CD14-positive monocyte (primary cell): ENCODE measurements at regions not wholly inside any gene's neighbourhood (a gene's known extent, or its start where the extent isn't known, plus 50 kb on each side); places are given as distances from the start of the nearest gene placed in this dataset.

Source experiments
- DNase-seq, 3 donors: peaks; one replicate each; pipeline ENCODE4 v3.0.0-alpha.2; 2011 to 2022
- H2AFZ ChIP-seq: 2 replicates; pipeline ENCODE4 v1.6.0; 2012; ENCODE audit warnings: mild to moderate bottlenecking, low read depth, low read length, inconsistent platforms; ENCODE audit not compliant: insufficient read depth, poor library complexity, severe bottlenecking
- H3K27ac ChIP-seq, 2 donors: 1 replicate in 1 of 2; 2 replicates in 1 of 2; pipeline ENCODE4 v1.5.1; 2012 to 2013; ENCODE audit warnings: low read length in 2 of 2, control low read depth in 1 of 2, inconsistent platforms in 1 of 2, low read depth in 1 of 2, mild to moderate bottlenecking in 1 of 2
- H3K27me3 ChIP-seq, 2 donors: one replicate each; pipeline versions ENCODE4 v1.6.0 to v1.6.1; 2011 to 2013; ENCODE audit warnings: low read length in 2 of 2; ENCODE audit not compliant: control insufficient read depth in 2 of 2, insufficient read depth in 2 of 2
- H3K36me3 ChIP-seq, 2 donors: replicated peaks in 1 of 2; 1 replicate in 1 of 2; 2 replicates in 1 of 2; pipeline versions ENCODE4 v1.5.1 to v1.6.1; 2012 to 2013; ENCODE audit warnings: low read length in 2 of 2, control low read depth in 1 of 2, inconsistent platforms in 1 of 2, mild to moderate bottlenecking in 1 of 2; ENCODE audit not compliant: insufficient read depth in 2 of 2, control insufficient read depth in 1 of 2
- H3K4me1 ChIP-seq, 2 donors: 1 replicate in 1 of 2; 2 replicates in 1 of 2; pipeline versions ENCODE4 v1.5.1 to v1.6.1; 2012 to 2013; ENCODE audit warnings: low read length in 2 of 2, control low read depth in 1 of 2, inconsistent platforms in 1 of 2, mild to moderate bottlenecking in 1 of 2, moderate library complexity in 1 of 2; ENCODE audit not compliant: insufficient read depth in 2 of 2, control insufficient read depth in 1 of 2
- H3K4me2 ChIP-seq: replicated peaks from 2 replicates; pipeline ENCODE3; 2012; ENCODE audit warnings: low read length, moderate library complexity, mild to moderate bottlenecking; ENCODE audit not compliant: poor library complexity, severe bottlenecking; ENCODE audit errors: extremely low read depth
- H3K4me3 ChIP-seq, 3 experiments: fragments of 200-600 bp in 1 of 3; sonication (generic) in 1 of 3; replicated peaks in 1 of 3; 1 replicate in 2 of 3; 2 replicates in 1 of 3; pipeline ENCODE4 v1.5.1; 2011 to 2013; ENCODE audit warnings: low read length in 3 of 3, mild to moderate bottlenecking in 3 of 3, control low read depth in 2 of 3, low read depth in 2 of 3, inconsistent platforms in 1 of 3, moderate library complexity in 1 of 3
- H3K79me2 ChIP-seq: 2 replicates; pipeline ENCODE4 v1.6.0; 2012; ENCODE audit warnings: mild to moderate bottlenecking, control low read depth, inconsistent platforms, low read length, moderate library complexity; ENCODE audit not compliant: insufficient read depth
- H3K9ac ChIP-seq: 2 replicates; pipeline ENCODE4 v1.6.0; 2017; ENCODE audit warnings: low read length, mild to moderate bottlenecking; ENCODE audit not compliant: insufficient read depth, poor library complexity, severe bottlenecking
- H3K9me3 ChIP-seq, 2 donors: replicated peaks in 1 of 2; 1 replicate in 1 of 2; 2 replicates in 1 of 2; pipeline versions ENCODE4 v1.5.1 to v1.6.1; 2012 to 2013; ENCODE audit warnings: low read length in 2 of 2, control low read depth in 1 of 2; ENCODE audit not compliant: control insufficient read depth in 1 of 2, insufficient read depth in 1 of 2
- H4K20me1 ChIP-seq: 2 replicates; pipeline ENCODE4 v1.6.0; 2012; ENCODE audit warnings: mild to moderate bottlenecking, low read length, control low read depth, moderate library complexity; ENCODE audit not compliant: insufficient read depth
- H3K27ac Mint-ChIP-seq, 7 donors: one replicate each; pipeline ENCODE4 v1.8.0; 2020; ENCODE audit warnings: mild to moderate bottlenecking in 7 of 7, mixed read lengths in 7 of 7, moderate library complexity in 6 of 7, inconsistent platforms in 2 of 7
- H3K27me3 Mint-ChIP-seq, 3 donors: one replicate each; pipeline ENCODE4 v1.8.0; 2021 to 2022; ENCODE audit warnings: low read depth in 3 of 3, mild to moderate bottlenecking in 3 of 3, mixed read lengths in 3 of 3, moderate library complexity in 3 of 3, inconsistent platforms in 1 of 3
- H3K36me3 Mint-ChIP-seq, 2 donors: one replicate each; pipeline ENCODE4 v1.8.0; 2020; ENCODE audit warnings: mixed read lengths in 2 of 2, inconsistent platforms in 1 of 2, mild to moderate bottlenecking in 1 of 2
- H3K4me1 Mint-ChIP-seq: one replicate; pipeline ENCODE4 v1.8.0; 2020; ENCODE audit warnings: mild to moderate bottlenecking, mixed read lengths
- H3K4me3 Mint-ChIP-seq, 2 donors: one replicate each; pipeline ENCODE4 v1.8.0; 2020; ENCODE audit warnings: mild to moderate bottlenecking in 2 of 2, mixed read lengths in 2 of 2, moderate library complexity in 1 of 2
- H3K9me3 Mint-ChIP-seq, 7 donors: one replicate each; pipeline ENCODE4 v1.8.0; 2020 to 2022; ENCODE audit warnings: mixed read lengths in 7 of 7, mild to moderate bottlenecking in 6 of 7, moderate library complexity in 6 of 7, inconsistent platforms in 2 of 7
- CTCF ChIP-seq: fragments of 200-600 bp; IDR thresholded peaks from one replicate; pipeline ENCODE4 v1.8.0; 2022; ENCODE audit warnings: antibody characterized with exemption, mild to moderate bottlenecking
- WGBS: methylation state at CpG from one replicate; pipeline ENCODE4 v1.1.5; 2013; ENCODE audit warnings: missing lambda C conversion rate; ENCODE audit not compliant: insufficient coverage; 5-methylcytosine and 5-hydroxymethylcytosine counted together
- intact Hi-C, 2 donors: fragments of 100-400 bp; cut with micrococcal nuclease; formaldehyde crosslinking; loops; one replicate each; pipeline versions ENCODE4 v1.15.0 to v1.15.1; 2023

- no peak for DNase-seq
- Histone ChIP-seq H3K36me3 (no peaks in the 10 kb centered on the region), H3K27ac (no peak overlapping the region), H2AFZ (no peak overlapping the region), H3K79me2 (no peaks in the 10 kb centered on the region), H4K20me1 (no peaks in the 10 kb centered on the region), H3K4me1 (no peaks in the 10 kb centered on the region), H3K9ac (no peak overlapping the region), H3K4me2 (no peak overlapping the region), H3K4me3 (no peak overlapping the region), H3K9me3 (no peaks in the 10 kb centered on the region), H3K27me3 (no peaks in the 10 kb centered on the region)
- Mint-ChIP-seq H3K27ac (no peak overlapping the region), H3K4me1 (no peaks in the 10 kb centered on the region), H3K36me3 (no peaks in the 10 kb centered on the region), H3K4me3 (no peak overlapping the region), H3K27me3 (no peaks in the 10 kb centered on the region), H3K9me3 (peaks cover 2 to 10% (median 5%) of the 10 kb centered on the region in 7 donors)
- no peak for TF ChIP-seq CTCF
- intact Hi-C loops: no loop called here
These were observed 667.9 kb upstream of the SLITRK5 start for GRCh38 chr13:87003265-87003664.

- no peaks in the 10 kb centered on the region for H3K27me3 Mint-ChIP-seq
- Histone ChIP-seq H3K27ac (no peak overlapping the region), H3K9me3 (peaks cover 4 to 12% of the 10 kb centered on the region in 2 donors), H3K27me3 (no peaks in the 10 kb centered on the region), H3K36me3 (no peaks in the 10 kb centered on the region), H4K20me1 (no peaks in the 10 kb centered on the region), H3K4me2 (no peak overlapping the region), H3K4me3 (no peak overlapping the region), H3K9ac (no peak overlapping the region), H3K79me2 (no peaks in the 10 kb centered on the region), H2AFZ (no peak overlapping the region), H3K4me1 (no peaks in the 10 kb centered on the region)
- no peaks in the 10 kb centered on the region for H3K36me3 Mint-ChIP-seq
- no peak for DNase-seq
- no peaks in the 10 kb centered on the region for H3K4me1 Mint-ChIP-seq
- no CpG with 5 or more reads among the region's 2 CpGs for WGBS
- no peak overlapping the region for H3K27ac Mint-ChIP-seq
- TF ChIP-seq CTCF: no peak
- H3K4me3 Mint-ChIP-seq: no peak overlapping the region
- H3K9me3 Mint-ChIP-seq: peaks cover 0 to 11% (median 4%) of the 10 kb centered on the region in 7 donors
- intact Hi-C loops: no loop called here
These were observed 665.7 kb upstream of the SLITRK5 start for GRCh38 chr13:87005511-87005910.
